SHP77 (cell line): ENCODE measurements at regions not wholly inside any gene's neighbourhood (a gene's known extent, or its start where the extent isn't known, plus 50 kb on each side); places are given as distances from the start of the nearest gene placed in this dataset.
A peak's percentile ranks its signal among the peaks of the same experiment; 100 is the strongest.
"Not testable (repeated sequence)": the region's sequence is repeated elsewhere in the genome, so short reads cannot be mapped to it uniquely, and the experiment has no call there.

Experiments used
- DNase-seq, 2 experiments: peaks; one replicate each; lab custom pipeline; 2025; lab: John Stamatoyannopoulos, UW

- DNase-seq = peak; percentile 89 to 96
These were observed 688.8 kb downstream of the PLA2G4A start for GRCh38 chr1:187517546-187517945.

- DNase-seq = no peak
These were observed 698.6 kb downstream of the PLA2G4A start for GRCh38 chr1:187527346-187527745.

- no peak for DNase-seq
These were observed 709.2 kb downstream of the PLA2G4A start for GRCh38 chr1:187537936-187538335.

GRCh38 chr1:187549540-187549939 is 720.8 kb downstream of the PLA2G4A start:
- DNase-seq = no peak

GRCh38 chr1:187551061-187551460 is 722.3 kb downstream of the PLA2G4A start:
- DNase-seq = no peak

- no peak for DNase-seq
These were observed 734.4 kb downstream of the PLA2G4A start for GRCh38 chr1:187563191-187563590.

- no peak for DNase-seq
These were observed 737.6 kb downstream of the PLA2G4A start for GRCh38 chr1:187566354-187566753.

GRCh38 chr1:187568067-187568466 is 739.3 kb downstream of the PLA2G4A start:
- DNase-seq = no peak

- DNase-seq = no peak
These were observed 741.4 kb downstream of the PLA2G4A start for GRCh38 chr1:187570166-187570565.

GRCh38 chr1:187577610-187578009 is 748.9 kb downstream of the PLA2G4A start:
- no peak for DNase-seq

- no peak for DNase-seq
These were observed 760.2 kb downstream of the PLA2G4A start for GRCh38 chr1:187588917-187589316.

GRCh38 chr1:187605736-187606135 is 777.0 kb downstream of the PLA2G4A start:
- DNase-seq = no peak

- DNase-seq = not testable (repeated sequence)
These were observed 787.3 kb downstream of the PLA2G4A start for GRCh38 chr1:187615853-187616735.

- not testable (repeated sequence) for DNase-seq
These were observed 788.1 kb downstream of the PLA2G4A start for GRCh38 chr1:187616830-187617229.

- no peak for DNase-seq
These were observed 789.0 kb downstream of the PLA2G4A start for GRCh38 chr1:187617776-187618175.

- no peak for DNase-seq
These were observed 790.4 kb downstream of the PLA2G4A start for GRCh38 chr1:187619175-187619574.

- DNase-seq = no peak
These were observed 793.2 kb downstream of the PLA2G4A start for GRCh38 chr1:187621951-187622350.

- DNase-seq = no peak
These were observed 793.8 kb downstream of the PLA2G4A start for GRCh38 chr1:187622545-187622944.

- no peak for DNase-seq
These were observed 796.2 kb downstream of the PLA2G4A start for GRCh38 chr1:187624812-187625545.

GRCh38 chr1:187626056-187626455 is 797.3 kb downstream of the PLA2G4A start:
- peak; percentile 19 to 32 for DNase-seq

- no peak for DNase-seq
These were observed 798.8 kb downstream of the PLA2G4A start for GRCh38 chr1:187627516-187627915.

GRCh38 chr1:187629075-187629474 is 800.3 kb downstream of the PLA2G4A start:
- DNase-seq = no peak
